Lower leg skin (tissue), 4 donors: ENCODE measurements at regions not wholly inside any gene's neighbourhood (a gene's known extent, or its start where the extent isn't known, plus 50 kb on each side); places are given as distances from the start of the nearest gene placed in this dataset.

Experiments
- DNase-seq, 2 donors: peaks; one replicate each; pipeline ENCODE4 v3.0.0-alpha.2; 2019; ENCODE audit warnings: low spot score in 2 of 2
- H3K4me3 ChIP-seq: fragments of 200-600 bp; sonication (generic); 2 replicates; pipeline ENCODE4 v1.5.1; 2017; ENCODE audit warnings: mild to moderate bottlenecking, low read depth; ENCODE audit not compliant: poor library complexity, severe bottlenecking
- POLR2A ChIP-seq, 2 donors: fragments of 450-650 bp; IDR thresholded peaks; one replicate each; pipeline ENCODE4 v1.6.1; 2016 to 2017; ENCODE audit warnings: antibody characterized with exemption in 2 of 2, mild to moderate bottlenecking in 1 of 2, moderate library complexity in 1 of 2
- WGBS, 2 donors: methylation state at CpG; one replicate each; pipeline ENCODE4 v1.1.5; 2018; 5-methylcytosine and 5-hydroxymethylcytosine counted together
- intact Hi-C: fragments of 100-400 bp; cut with DNase I; formaldehyde crosslinking; loops from one replicate; pipeline ENCODE4 v1.15.0; 2023; ENCODE audit warnings: low total_unique reads
- TF ChIP-seq, protein P1 (sequence below), 3 donors: fragments of 450-650 bp; IDR thresholded peaks; one replicate each; pipeline ENCODE4 v1.5.1; 2016; ENCODE audit warnings: antibody characterized with exemption in 3 of 3, mild to moderate bottlenecking in 3 of 3, moderate library complexity in 2 of 3

DNA sequence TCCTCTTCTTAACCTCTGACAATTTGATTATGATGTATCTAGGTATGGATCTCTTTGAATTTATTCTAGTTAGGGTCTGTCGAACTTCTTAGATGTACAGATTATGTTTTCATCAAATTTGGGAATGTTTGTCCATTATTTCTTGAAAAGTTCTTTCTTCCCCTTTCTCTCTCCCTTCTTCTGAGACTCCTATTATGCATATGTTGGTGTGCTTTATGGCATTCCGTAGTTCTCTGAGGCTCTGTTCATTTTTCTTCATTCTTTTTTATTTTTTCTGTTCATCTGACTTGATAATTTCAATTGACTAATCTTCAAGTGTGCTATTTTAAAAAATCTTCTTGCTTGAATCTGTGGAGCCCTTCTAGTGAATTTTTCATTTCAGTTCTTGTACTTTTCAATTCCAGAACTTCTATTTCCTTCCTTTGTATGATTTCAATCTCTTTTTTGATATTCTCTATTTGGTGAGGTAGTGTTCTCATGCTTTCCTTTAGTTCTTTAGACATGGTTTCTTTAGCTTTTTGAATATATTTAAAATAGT lies 79.8 kb downstream of the TMEM270 start:
- intact Hi-C loops = no loop called here
- TF ChIP-seq, protein P1, sequence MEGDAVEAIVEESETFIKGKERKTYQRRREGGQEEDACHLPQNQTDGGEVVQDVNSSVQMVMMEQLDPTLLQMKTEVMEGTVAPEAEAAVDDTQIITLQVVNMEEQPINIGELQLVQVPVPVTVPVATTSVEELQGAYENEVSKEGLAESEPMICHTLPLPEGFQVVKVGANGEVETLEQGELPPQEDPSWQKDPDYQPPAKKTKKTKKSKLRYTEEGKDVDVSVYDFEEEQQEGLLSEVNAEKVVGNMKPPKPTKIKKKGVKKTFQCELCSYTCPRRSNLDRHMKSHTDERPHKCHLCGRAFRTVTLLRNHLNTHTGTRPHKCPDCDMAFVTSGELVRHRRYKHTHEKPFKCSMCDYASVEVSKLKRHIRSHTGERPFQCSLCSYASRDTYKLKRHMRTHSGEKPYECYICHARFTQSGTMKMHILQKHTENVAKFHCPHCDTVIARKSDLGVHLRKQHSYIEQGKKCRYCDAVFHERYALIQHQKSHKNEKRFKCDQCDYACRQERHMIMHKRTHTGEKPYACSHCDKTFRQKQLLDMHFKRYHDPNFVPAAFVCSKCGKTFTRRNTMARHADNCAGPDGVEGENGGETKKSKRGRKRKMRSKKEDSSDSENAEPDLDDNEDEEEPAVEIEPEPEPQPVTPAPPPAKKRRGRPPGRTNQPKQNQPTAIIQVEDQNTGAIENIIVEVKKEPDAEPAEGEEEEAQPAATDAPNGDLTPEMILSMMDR (IDR thresholded peaks at IDR 0.05) = no peak
- no peak for TF ChIP-seq POLR2A (IDR thresholded peaks at IDR 0.05)
- H3K4me3 ChIP-seq = no peak overlapping the region
- no peak for DNase-seq
- 90 to 91% methylated on average over 2 of the region's 2 CpGs for WGBS, 2 donors

DNA sequence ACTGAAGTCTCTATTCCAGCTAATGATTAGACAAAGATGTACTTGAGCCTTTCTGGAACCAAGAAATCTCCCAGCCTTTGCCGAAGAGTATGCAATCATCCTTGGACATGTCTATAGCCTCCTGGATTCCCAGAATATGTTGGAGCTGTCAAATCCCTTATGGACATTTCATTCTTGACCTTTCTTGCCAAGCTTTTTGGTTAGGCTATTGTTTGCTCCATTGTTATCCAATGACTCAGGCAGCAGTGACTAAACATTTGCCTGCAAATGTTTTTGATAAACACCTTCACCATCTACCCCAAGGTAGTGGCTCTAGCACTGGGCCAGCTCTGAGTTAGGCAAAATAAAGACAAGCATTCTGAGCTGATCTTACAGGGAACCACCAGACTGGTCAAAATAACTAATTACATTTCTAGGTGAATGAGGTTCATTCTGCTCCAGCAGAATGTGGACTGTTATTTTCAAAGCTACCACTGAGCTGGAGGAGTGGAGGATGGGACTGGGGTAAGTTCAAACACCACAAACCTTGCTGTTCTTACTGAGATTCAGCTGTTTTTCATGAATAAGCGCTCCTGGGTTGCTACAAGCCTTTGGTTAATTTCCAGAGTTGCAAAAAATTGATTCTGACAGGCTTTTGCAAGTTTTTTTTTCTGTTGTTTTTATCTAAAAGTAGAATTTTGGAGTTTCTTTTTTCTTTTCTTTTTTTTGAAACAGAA lies 81.0 kb downstream of the TMEM270 start:
- intact Hi-C loops = no loop called here
- 52 to 60% methylated on average over 2 of the region's 2 CpGs for WGBS, 2 donors
- no peak for DNase-seq
- TF ChIP-seq, protein P1 (IDR thresholded peaks at IDR 0.05) = no peak
- no peak for TF ChIP-seq POLR2A (IDR thresholded peaks at IDR 0.05)
- H3K4me3 ChIP-seq = no peak overlapping the region

DNA sequence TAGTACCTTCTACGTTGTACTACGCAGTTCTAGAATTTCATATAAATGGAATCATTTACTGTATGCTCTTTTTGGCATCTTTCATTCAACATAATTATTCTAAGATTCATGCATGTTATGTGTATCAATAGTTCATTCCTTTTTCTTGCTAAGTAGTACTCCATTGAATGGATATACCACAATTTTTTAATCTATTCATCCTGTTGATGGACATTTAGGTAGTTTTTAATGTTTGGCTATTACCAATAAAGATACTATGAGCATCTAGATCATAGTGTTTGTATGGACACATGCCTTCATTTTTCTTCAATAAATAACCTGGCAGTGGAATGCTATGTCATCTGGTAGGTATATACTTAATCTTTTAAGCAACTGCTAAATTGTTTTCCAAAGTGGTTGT lies 83.0 kb upstream of the ELN start:
- 96 to 97% methylated on average over 2 of the region's 2 CpGs for WGBS, 2 donors
- intact Hi-C loops = no loop called here
- no peak for TF ChIP-seq POLR2A (IDR thresholded peaks at IDR 0.05)
- TF ChIP-seq, protein P1 (IDR thresholded peaks at IDR 0.05) = no peak
- no peak overlapping the region for H3K4me3 ChIP-seq
- no peak for DNase-seq

DNA sequence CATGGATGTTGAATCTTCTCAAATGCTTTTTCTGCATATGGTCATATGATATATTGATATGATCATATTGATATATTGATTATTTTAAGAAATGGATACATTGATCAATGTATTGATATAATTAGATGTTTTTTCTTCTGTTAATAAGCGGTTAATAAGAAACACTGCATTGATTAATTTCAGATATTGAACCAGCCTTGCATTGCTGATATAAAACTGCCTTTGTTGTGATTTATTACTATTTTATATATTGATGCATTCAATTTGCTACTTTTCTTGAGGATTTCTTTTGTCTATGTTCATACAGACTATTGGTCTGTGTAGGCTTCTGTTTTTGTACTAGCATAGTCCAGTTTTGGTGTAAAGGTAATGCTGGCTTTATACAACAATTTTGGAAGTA lies 79.7 kb upstream of the ELN start:
- DNase-seq = no peak
- H3K4me3 ChIP-seq = no peak overlapping the region
- 96 to 100% methylated on average over 1 of the region's 1 CpG for whole genome bisulfite sequencing, 2 donors
- TF ChIP-seq, protein P1 (IDR thresholded peaks at IDR 0.05) = no peak
- TF ChIP-seq POLR2A (IDR thresholded peaks at IDR 0.05) = no peak
- intact Hi-C loops = no loop called here

DNA sequence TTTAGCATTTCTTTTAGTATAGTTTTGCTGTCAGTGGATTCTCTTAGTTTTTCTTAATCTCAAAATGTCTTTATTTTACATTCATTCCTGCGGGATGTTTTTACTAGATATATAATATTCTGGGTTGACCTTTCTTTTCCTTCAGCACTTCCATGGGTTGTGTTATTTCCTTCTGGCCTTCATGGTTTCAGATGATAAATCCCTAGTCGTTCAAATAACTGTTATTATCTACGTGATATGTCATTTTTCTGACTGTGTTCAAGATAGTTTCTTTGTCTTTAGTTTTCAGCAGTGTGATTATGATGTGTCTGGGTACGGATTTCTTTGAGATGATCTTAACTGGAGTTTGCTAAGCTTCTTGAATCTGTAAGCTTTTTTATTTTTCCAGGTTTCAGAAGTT lies 75.7 kb upstream of the ELN start:
- intact Hi-C loops = no loop called here
- no peak overlapping the region for H3K4me3 ChIP-seq
- DNase-seq = no peak
- TF ChIP-seq POLR2A (IDR thresholded peaks at IDR 0.05) = no peak
- TF ChIP-seq, protein P1 (IDR thresholded peaks at IDR 0.05) = no peak
- 86 to 90% methylated on average over 4 of the region's 4 CpGs for whole genome bisulfite sequencing, 2 donors

DNA sequence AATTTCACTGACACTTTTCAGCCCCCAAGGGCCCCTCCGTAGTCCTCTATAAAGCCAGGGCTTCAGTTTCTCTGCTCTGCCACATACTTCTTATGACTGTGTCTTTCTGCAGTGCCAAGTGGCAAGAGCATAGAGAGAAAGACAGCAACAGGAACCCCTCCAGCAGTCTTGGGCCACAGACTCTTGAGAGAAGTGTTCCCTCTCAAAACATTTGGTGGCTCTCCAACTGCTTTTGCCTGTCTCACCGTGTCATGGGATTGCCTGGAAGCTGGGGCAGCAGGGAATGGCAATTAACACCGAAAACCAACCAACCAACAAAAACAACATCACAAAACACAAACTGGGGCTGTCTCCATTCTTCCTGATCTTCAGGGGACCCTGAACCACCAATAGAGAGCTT lies 73.8 kb upstream of the ELN start:
- 55 to 76% methylated on average over 3 of the region's 3 CpGs for WGBS, 2 donors

More for the DNA sequence above, 73.8 kb upstream of the ELN start:
- DNase-seq = no peak
- H3K4me3 ChIP-seq = no peak overlapping the region
- TF ChIP-seq, protein P1 (IDR thresholded peaks at IDR 0.05) = no peak
- TF ChIP-seq POLR2A (IDR thresholded peaks at IDR 0.05) = no peak
- intact Hi-C loops = no loop called here
